Neural progenitor cell (in vitro differentiated cells): ENCODE measurements at regions not wholly inside any gene's neighbourhood (a gene's known extent, or its start where the extent isn't known, plus 50 kb on each side); places are given as distances from the start of the nearest gene placed in this dataset.

Experiments used
- EZH2 ChIP-seq: fragments of 200-600 bp; sonication (generic); IDR thresholded peaks from 2 replicates; pipeline ENCODE4 v1.6.1; 2017; ENCODE audit warnings: antibody characterized with exemption, mild to moderate bottlenecking, moderate library complexity
- TF ChIP-seq, protein P1 (sequence below): fragments of 200-600 bp; sonication (generic); IDR thresholded peaks from 2 replicates; pipeline ENCODE4 v1.5.1; 2017; ENCODE audit warnings: antibody characterized with exemption, mild to moderate bottlenecking

DNA sequence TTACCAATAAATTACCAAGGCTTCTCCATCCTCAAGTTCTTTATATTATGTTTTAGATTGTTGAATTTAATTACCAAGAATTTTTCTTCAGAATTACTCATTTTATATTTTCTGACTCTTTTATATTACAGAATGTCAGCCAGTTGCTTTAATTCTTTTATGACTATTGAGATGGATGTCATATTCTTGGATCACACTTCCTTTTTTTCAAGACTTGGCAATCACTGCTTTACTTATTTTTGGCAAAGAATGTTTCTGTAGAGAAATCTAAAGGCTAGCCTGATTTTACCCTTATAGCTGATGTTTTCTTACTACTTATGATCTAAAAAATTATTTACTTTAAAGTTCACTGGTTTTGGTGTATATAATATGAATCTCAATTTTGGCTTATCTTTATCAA lies 721.1 kb upstream of the TMPRSS15 start:
- no peak for TF ChIP-seq EZH2
- TF ChIP-seq, protein P1, sequence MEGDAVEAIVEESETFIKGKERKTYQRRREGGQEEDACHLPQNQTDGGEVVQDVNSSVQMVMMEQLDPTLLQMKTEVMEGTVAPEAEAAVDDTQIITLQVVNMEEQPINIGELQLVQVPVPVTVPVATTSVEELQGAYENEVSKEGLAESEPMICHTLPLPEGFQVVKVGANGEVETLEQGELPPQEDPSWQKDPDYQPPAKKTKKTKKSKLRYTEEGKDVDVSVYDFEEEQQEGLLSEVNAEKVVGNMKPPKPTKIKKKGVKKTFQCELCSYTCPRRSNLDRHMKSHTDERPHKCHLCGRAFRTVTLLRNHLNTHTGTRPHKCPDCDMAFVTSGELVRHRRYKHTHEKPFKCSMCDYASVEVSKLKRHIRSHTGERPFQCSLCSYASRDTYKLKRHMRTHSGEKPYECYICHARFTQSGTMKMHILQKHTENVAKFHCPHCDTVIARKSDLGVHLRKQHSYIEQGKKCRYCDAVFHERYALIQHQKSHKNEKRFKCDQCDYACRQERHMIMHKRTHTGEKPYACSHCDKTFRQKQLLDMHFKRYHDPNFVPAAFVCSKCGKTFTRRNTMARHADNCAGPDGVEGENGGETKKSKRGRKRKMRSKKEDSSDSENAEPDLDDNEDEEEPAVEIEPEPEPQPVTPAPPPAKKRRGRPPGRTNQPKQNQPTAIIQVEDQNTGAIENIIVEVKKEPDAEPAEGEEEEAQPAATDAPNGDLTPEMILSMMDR = no peak
